ENCODE measurements at regions not wholly inside any gene's neighbourhood (a gene's known extent, or its start where the extent isn't known, plus 50 kb on each side); places are given as distances from the start of the nearest gene placed in this dataset.

- H4K20me1 ChIP-seq (ENCODE audit: insufficient read depth, low read length) = no peaks in the 10 kb centered on the region
- TF ChIP-seq EZH2 (IDR thresholded peaks at IDR 0.05; ENCODE audit: borderline replicate concordance, low read depth, low read length, severe bottlenecking) = no peak
- TF ChIP-seq, protein P1, sequence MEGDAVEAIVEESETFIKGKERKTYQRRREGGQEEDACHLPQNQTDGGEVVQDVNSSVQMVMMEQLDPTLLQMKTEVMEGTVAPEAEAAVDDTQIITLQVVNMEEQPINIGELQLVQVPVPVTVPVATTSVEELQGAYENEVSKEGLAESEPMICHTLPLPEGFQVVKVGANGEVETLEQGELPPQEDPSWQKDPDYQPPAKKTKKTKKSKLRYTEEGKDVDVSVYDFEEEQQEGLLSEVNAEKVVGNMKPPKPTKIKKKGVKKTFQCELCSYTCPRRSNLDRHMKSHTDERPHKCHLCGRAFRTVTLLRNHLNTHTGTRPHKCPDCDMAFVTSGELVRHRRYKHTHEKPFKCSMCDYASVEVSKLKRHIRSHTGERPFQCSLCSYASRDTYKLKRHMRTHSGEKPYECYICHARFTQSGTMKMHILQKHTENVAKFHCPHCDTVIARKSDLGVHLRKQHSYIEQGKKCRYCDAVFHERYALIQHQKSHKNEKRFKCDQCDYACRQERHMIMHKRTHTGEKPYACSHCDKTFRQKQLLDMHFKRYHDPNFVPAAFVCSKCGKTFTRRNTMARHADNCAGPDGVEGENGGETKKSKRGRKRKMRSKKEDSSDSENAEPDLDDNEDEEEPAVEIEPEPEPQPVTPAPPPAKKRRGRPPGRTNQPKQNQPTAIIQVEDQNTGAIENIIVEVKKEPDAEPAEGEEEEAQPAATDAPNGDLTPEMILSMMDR (IDR thresholded peaks at IDR 0.05; ENCODE audit: borderline replicate concordance, extremely low read depth, low read length, poor library complexity, severe bottlenecking) = no peak
- H3K27me3 ChIP-seq (ENCODE audit: insufficient read depth, low read length, poor library complexity) = peaks cover 15% of the 10 kb centered on the region
- no peak overlapping the region for H3K4me3 ChIP-seq (ENCODE audit: low read depth in 1 of 2, low read length in 2 of 2)
- H3K4me2 ChIP-seq (ENCODE audit: insufficient read depth, low read length) = no peak overlapping the region
- H2AFZ ChIP-seq (ENCODE audit: low read depth, low read length) = no peak overlapping the region
- no peak overlapping the region for H3K27ac ChIP-seq (ENCODE audit: low read length)
- H3K4me1 ChIP-seq (ENCODE audit: insufficient read depth, low read length) = no peaks in the 10 kb centered on the region
- DNase-seq (no peak), ATAC-seq (ENCODE audit: insufficient read depth, low read depth) (no peak)
- H3K79me2 ChIP-seq (ENCODE audit: insufficient read depth, low read length) = no peaks in the 10 kb centered on the region
- no peaks in the 10 kb centered on the region for H3K36me3 ChIP-seq (ENCODE audit: insufficient read depth, low read length)
- no peak overlapping the region for H3K9ac ChIP-seq (ENCODE audit: low read depth, low read length)
- no peaks in the 10 kb centered on the region for H3K9me3 ChIP-seq (ENCODE audit: insufficient read depth, low read length, severe bottlenecking)
These were observed 154.5 kb upstream of the BLID start for GRCh38 chr11:122270535-122270934.

GRCh38 chr11:122269824-122270223 lies 153.8 kb upstream of the BLID start:
- H3K4me1 ChIP-seq (ENCODE audit: insufficient read depth, low read length) = no peaks in the 10 kb centered on the region
- ATAC-seq (ENCODE audit: insufficient read depth, low read depth) (no peak), DNase-seq (no peak)
- no peak overlapping the region for H3K27ac ChIP-seq (ENCODE audit: low read length)
- H3K9me3 ChIP-seq (ENCODE audit: insufficient read depth, low read length, severe bottlenecking) = no peaks in the 10 kb centered on the region
- TF ChIP-seq, protein P1 (IDR thresholded peaks at IDR 0.05; ENCODE audit: borderline replicate concordance, extremely low read depth, low read length, poor library complexity, severe bottlenecking) = no peak
- TF ChIP-seq EZH2 (IDR thresholded peaks at IDR 0.05; ENCODE audit: borderline replicate concordance, low read depth, low read length, severe bottlenecking) = no peak
- H3K27me3 ChIP-seq (ENCODE audit: insufficient read depth, low read length, poor library complexity) = peaks cover 15% of the 10 kb centered on the region
- no peaks in the 10 kb centered on the region for H4K20me1 ChIP-seq (ENCODE audit: insufficient read depth, low read length)
- no peak overlapping the region for H3K9ac ChIP-seq (ENCODE audit: low read depth, low read length)
- no peak overlapping the region for H3K4me3 ChIP-seq (ENCODE audit: low read depth in 1 of 2, low read length in 2 of 2)
- H3K36me3 ChIP-seq (ENCODE audit: insufficient read depth, low read length) = no peaks in the 10 kb centered on the region
- no peak overlapping the region for H2AFZ ChIP-seq (ENCODE audit: low read depth, low read length)
- no peak overlapping the region for H3K4me2 ChIP-seq (ENCODE audit: insufficient read depth, low read length)
- H3K79me2 ChIP-seq (ENCODE audit: insufficient read depth, low read length) = no peaks in the 10 kb centered on the region

DNA sequence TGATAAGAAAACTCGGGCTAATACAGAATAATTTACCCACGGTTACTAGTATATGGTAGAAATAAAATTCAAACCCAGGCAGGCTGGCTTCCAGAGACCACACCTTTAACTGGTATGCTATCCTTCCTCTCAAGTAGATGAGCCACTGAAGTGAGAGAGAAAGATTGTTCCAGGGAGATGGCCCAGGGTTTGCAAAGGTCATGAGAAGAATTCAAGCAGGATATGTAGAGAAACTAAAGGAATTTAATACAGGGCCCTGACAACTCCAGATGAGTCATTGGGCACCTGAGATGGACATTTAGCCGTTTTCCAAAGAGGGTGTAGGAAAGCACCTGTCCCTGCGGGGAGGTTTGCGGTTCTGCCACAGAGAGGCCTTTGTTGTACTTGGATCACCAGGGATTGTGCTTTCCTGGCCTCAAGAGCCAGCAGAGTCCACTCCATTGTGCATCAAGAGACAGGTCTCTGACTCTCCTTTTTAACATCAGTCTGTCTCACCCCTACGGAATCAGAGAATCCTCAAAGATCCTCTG lies 152.7 kb upstream of the BLID start:
- no peaks in the 10 kb centered on the region for H3K36me3 ChIP-seq (ENCODE audit: insufficient read depth, low read length)
- no peak overlapping the region for H2AFZ ChIP-seq (ENCODE audit: low read depth, low read length)
- no peak overlapping the region for H3K4me2 ChIP-seq (ENCODE audit: insufficient read depth, low read length)
- no peak overlapping the region for H3K9ac ChIP-seq (ENCODE audit: low read depth, low read length)
- DNase-seq (no peak), ATAC-seq (ENCODE audit: insufficient read depth, low read depth) (no peak)
- TF ChIP-seq, protein P1 (IDR thresholded peaks at IDR 0.05; ENCODE audit: borderline replicate concordance, extremely low read depth, low read length, poor library complexity, severe bottlenecking) = no peak
- no peak for TF ChIP-seq EZH2 (IDR thresholded peaks at IDR 0.05; ENCODE audit: borderline replicate concordance, low read depth, low read length, severe bottlenecking)
- H3K9me3 ChIP-seq (ENCODE audit: insufficient read depth, low read length, severe bottlenecking) = no peaks in the 10 kb centered on the region
- H3K4me1 ChIP-seq (ENCODE audit: insufficient read depth, low read length) = no peaks in the 10 kb centered on the region
- peaks cover 12% of the 10 kb centered on the region for H3K27me3 ChIP-seq (ENCODE audit: insufficient read depth, low read length, poor library complexity)
- H4K20me1 ChIP-seq (ENCODE audit: insufficient read depth, low read length) = no peaks in the 10 kb centered on the region
- no peak overlapping the region for H3K4me3 ChIP-seq (ENCODE audit: low read depth in 1 of 2, low read length in 2 of 2)
- no peaks in the 10 kb centered on the region for H3K79me2 ChIP-seq (ENCODE audit: insufficient read depth, low read length)
- H3K27ac ChIP-seq (ENCODE audit: low read length) = no peak overlapping the region

GRCh38 chr11:122267602-122268001 lies 151.6 kb upstream of the BLID start:
- TF ChIP-seq, protein P1 (IDR thresholded peaks at IDR 0.05; ENCODE audit: borderline replicate concordance, extremely low read depth, low read length, poor library complexity, severe bottlenecking) = no peak
- H3K9me3 ChIP-seq (ENCODE audit: insufficient read depth, low read length, severe bottlenecking) = no peaks in the 10 kb centered on the region
- peaks cover 12% of the 10 kb centered on the region for H3K27me3 ChIP-seq (ENCODE audit: insufficient read depth, low read length, poor library complexity)
- no peak overlapping the region for H3K4me2 ChIP-seq (ENCODE audit: insufficient read depth, low read length)
- no peaks in the 10 kb centered on the region for H3K79me2 ChIP-seq (ENCODE audit: insufficient read depth, low read length)
- H3K9ac ChIP-seq (ENCODE audit: low read depth, low read length) = no peak overlapping the region
- no peak for ATAC-seq (ENCODE audit: insufficient read depth, low read depth)
- no peaks in the 10 kb centered on the region for H4K20me1 ChIP-seq (ENCODE audit: insufficient read depth, low read length)
- H3K4me1 ChIP-seq (ENCODE audit: insufficient read depth, low read length) = no peaks in the 10 kb centered on the region
- no peak overlapping the region for H3K4me3 ChIP-seq (ENCODE audit: low read depth in 1 of 2, low read length in 2 of 2)
- no peak overlapping the region for H2AFZ ChIP-seq (ENCODE audit: low read depth, low read length)
- no peaks in the 10 kb centered on the region for H3K36me3 ChIP-seq (ENCODE audit: insufficient read depth, low read length)
- no peak overlapping the region for H3K27ac ChIP-seq (ENCODE audit: low read length)
- no peak for DNase-seq
